Upper lobe of left lung (tissue), 4 donors: ENCODE measurements at regions not wholly inside any gene's neighbourhood (a gene's known extent, or its start where the extent isn't known, plus 50 kb on each side); places are given as distances from the start of the nearest gene placed in this dataset.

Experiments
- POLR2A ChIP-seq, 4 donors: fragments of 450-650 bp; IDR thresholded peaks; one replicate each; pipeline ENCODE4 v1.5.1; 2016 to 2017; ENCODE audit warnings: antibody characterized with exemption in 4 of 4, mild to moderate bottlenecking in 2 of 4
- POLR2AphosphoS5 ChIP-seq, 2 donors: sonication (generic); formaldehyde crosslinking; IDR thresholded peaks; one replicate each; pipeline ENCODE4 v1.5.1; 2017; ENCODE audit warnings: antibody characterized with exemption in 2 of 2
- TF ChIP-seq, protein P1 (sequence below), 6 experiments: fragments of 450-650 bp in 4 of 6; fragments of 200-600 bp in 2 of 6; sonication (generic) in 2 of 6; IDR thresholded peaks; one replicate each; pipeline ENCODE4 v1.5.1; 2016 to 2019; ENCODE audit warnings: antibody characterized with exemption in 6 of 6

DNA sequence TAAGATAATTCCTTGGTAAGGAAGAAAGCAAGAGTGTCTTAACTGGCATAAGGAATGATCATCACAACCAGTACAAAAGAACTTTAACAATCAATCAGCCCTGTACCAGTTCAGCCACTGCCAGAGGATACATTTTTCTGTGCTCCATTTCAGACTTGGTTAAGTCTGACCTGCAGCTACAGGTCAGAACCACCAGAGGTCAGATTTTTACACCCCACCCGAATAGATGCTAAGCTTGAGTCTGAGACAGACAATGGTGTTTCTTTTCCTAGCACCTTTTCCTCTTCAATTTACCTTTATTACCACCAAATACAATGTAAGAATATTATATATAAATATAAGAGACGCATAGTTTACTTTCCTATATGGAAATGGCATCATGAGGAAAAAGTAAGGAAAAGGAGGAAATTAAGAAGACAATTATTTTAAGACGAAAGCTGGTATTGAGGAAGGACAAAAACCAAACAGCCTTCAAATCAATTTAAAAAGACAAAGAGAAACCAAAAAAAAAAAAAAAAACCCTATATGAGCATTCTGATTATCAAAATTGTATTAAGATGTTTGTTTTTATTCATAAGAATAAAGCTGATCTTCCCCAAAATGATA is 215.3 kb upstream of the TTC29 start:
- no peak for TF ChIP-seq POLR2A (IDR thresholded peaks at IDR 0.05)
- TF ChIP-seq, protein P1, sequence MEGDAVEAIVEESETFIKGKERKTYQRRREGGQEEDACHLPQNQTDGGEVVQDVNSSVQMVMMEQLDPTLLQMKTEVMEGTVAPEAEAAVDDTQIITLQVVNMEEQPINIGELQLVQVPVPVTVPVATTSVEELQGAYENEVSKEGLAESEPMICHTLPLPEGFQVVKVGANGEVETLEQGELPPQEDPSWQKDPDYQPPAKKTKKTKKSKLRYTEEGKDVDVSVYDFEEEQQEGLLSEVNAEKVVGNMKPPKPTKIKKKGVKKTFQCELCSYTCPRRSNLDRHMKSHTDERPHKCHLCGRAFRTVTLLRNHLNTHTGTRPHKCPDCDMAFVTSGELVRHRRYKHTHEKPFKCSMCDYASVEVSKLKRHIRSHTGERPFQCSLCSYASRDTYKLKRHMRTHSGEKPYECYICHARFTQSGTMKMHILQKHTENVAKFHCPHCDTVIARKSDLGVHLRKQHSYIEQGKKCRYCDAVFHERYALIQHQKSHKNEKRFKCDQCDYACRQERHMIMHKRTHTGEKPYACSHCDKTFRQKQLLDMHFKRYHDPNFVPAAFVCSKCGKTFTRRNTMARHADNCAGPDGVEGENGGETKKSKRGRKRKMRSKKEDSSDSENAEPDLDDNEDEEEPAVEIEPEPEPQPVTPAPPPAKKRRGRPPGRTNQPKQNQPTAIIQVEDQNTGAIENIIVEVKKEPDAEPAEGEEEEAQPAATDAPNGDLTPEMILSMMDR (IDR thresholded peaks at IDR 0.05): peak; percentile 35 to 74 (median 68)
- no peak for TF ChIP-seq POLR2AphosphoS5 (IDR thresholded peaks at IDR 0.05)
